ENCODE measurements at regions not wholly inside any gene's neighbourhood (a gene's known extent, or its start where the extent isn't known, plus 50 kb on each side); places are given as distances from the start of the nearest gene placed in this dataset.

- no peaks in the 10 kb centered on the region for H4K20me1 ChIP-seq (ENCODE audit: low read depth, low read length)
- H3K4me2 ChIP-seq (ENCODE audit: low read depth, low read length, poor library complexity, severe bottlenecking), result no peak overlapping the region
- H3F3A ChIP-seq (ENCODE audit: insufficient read depth), result no peaks in the 10 kb centered on the region
- H3K79me2 ChIP-seq (ENCODE audit: insufficient read depth, low read length), result no peaks in the 10 kb centered on the region
- H3K27me3 ChIP-seq (ENCODE audit: low read length), result no peaks in the 10 kb centered on the region
- no peak overlapping the region for H3K27ac ChIP-seq (ENCODE audit: low read depth, low read length)
- no peak overlapping the region for H3K9ac ChIP-seq (ENCODE audit: low read length)
- no peaks in the 10 kb centered on the region for H3K9me3 ChIP-seq (ENCODE audit: insufficient read depth, low read length)
- no peak for TF ChIP-seq EZH2phosphoT487 (conservative IDR thresholded peaks at IDR 0.05; ENCODE audit: low read length)
- TF ChIP-seq CTCF (IDR thresholded peaks at IDR 0.05; ENCODE audit: insufficient read depth, low read length, poor library complexity, severe bottlenecking), result no peak
- H3K4me3 ChIP-seq (ENCODE audit: insufficient read depth, low read length, poor library complexity, severe bottlenecking), result no peak overlapping the region
- no peak overlapping the region for H2AFZ ChIP-seq (ENCODE audit: low read depth, low read length, severe bottlenecking)
- H3K36me3 ChIP-seq (ENCODE audit: low read length), result no peaks in the 10 kb centered on the region
- no peaks in the 10 kb centered on the region for H3K9me2 ChIP-seq (replicated peaks; ENCODE audit: insufficient read depth, low read length)
Observed at GRCh38 chr3:30124435-30125370, 481.7 kb upstream of the TGFBR2 start.

- H3K9ac ChIP-seq (ENCODE audit: low read length), result no peak overlapping the region
- H4K20me1 ChIP-seq (ENCODE audit: low read depth, low read length), result no peaks in the 10 kb centered on the region
- no peaks in the 10 kb centered on the region for H3F3A ChIP-seq (ENCODE audit: insufficient read depth)
- H3K4me2 ChIP-seq (ENCODE audit: low read depth, low read length, poor library complexity, severe bottlenecking), result no peak overlapping the region
- H3K9me3 ChIP-seq (ENCODE audit: insufficient read depth, low read length), result no peaks in the 10 kb centered on the region
- H2AFZ ChIP-seq (ENCODE audit: low read depth, low read length, severe bottlenecking), result no peak overlapping the region
- H3K79me2 ChIP-seq (ENCODE audit: insufficient read depth, low read length), result no peaks in the 10 kb centered on the region
- no peaks in the 10 kb centered on the region for H3K27me3 ChIP-seq (ENCODE audit: low read length)
- no peak for TF ChIP-seq EZH2phosphoT487 (conservative IDR thresholded peaks at IDR 0.05; ENCODE audit: low read length)
- no peak for TF ChIP-seq CTCF (IDR thresholded peaks at IDR 0.05; ENCODE audit: insufficient read depth, low read length, poor library complexity, severe bottlenecking)
- H3K4me3 ChIP-seq (ENCODE audit: insufficient read depth, low read length, poor library complexity, severe bottlenecking), result no peak overlapping the region
- no peak overlapping the region for H3K27ac ChIP-seq (ENCODE audit: low read depth, low read length)
- no peaks in the 10 kb centered on the region for H3K36me3 ChIP-seq (ENCODE audit: low read length)
- no peaks in the 10 kb centered on the region for H3K9me2 ChIP-seq (replicated peaks; ENCODE audit: insufficient read depth, low read length)
Observed at GRCh38 chr3:30129765-30130164, 476.6 kb upstream of the TGFBR2 start.

- Histone ChIP-seq H4K20me1 (ENCODE audit: low read depth, low read length) (no peaks in the 10 kb centered on the region), H3K36me3 (ENCODE audit: low read length) (no peaks in the 10 kb centered on the region), H3K9me2 (replicated peaks; ENCODE audit: insufficient read depth, low read length) (no peaks in the 10 kb centered on the region), H3K4me3 (ENCODE audit: insufficient read depth, low read length, poor library complexity, severe bottlenecking) (no peak overlapping the region), H3K4me2 (ENCODE audit: low read depth, low read length, poor library complexity, severe bottlenecking) (no peak overlapping the region), H3K27ac (ENCODE audit: low read depth, low read length) (no peak overlapping the region), H2AFZ (ENCODE audit: low read depth, low read length, severe bottlenecking) (no peak overlapping the region), H3K27me3 (ENCODE audit: low read length) (no peaks in the 10 kb centered on the region), H3K9me3 (ENCODE audit: insufficient read depth, low read length) (no peaks in the 10 kb centered on the region), H3K79me2 (ENCODE audit: insufficient read depth, low read length) (no peaks in the 10 kb centered on the region), H3K9ac (ENCODE audit: low read length) (no peak overlapping the region), H3F3A (ENCODE audit: insufficient read depth) (no peaks in the 10 kb centered on the region)
- TF ChIP-seq EZH2phosphoT487 (conservative IDR thresholded peaks at IDR 0.05; ENCODE audit: low read length) (no peak), CTCF (IDR thresholded peaks at IDR 0.05; ENCODE audit: insufficient read depth, low read length, poor library complexity, severe bottlenecking) (no peak)
Observed at GRCh38 chr3:30130391-30130790, 476.0 kb upstream of the TGFBR2 start.

All from SU-DHL-6 (cell line).